OCI-LY3 (cell line): ENCODE measurements at regions not wholly inside any gene's neighbourhood (a gene's known extent, or its start where the extent isn't known, plus 50 kb on each side); places are given as distances from the start of the nearest gene placed in this dataset.

Experiments
- H2AFZ ChIP-seq: fragments of 200-600, 300-600 bp; shearing (Covaris generic); 2 replicates; pipeline ENCODE4 v1.6.0; 2014; ENCODE audit warnings: antibody characterized with exemption, low read depth, low read length
- H3K27ac ChIP-seq: fragments of 200-600, 300-600 bp; sonication (generic); 2 replicates; pipeline ENCODE4 v1.5.1; 2014; ENCODE audit warnings: mild to moderate bottlenecking, low read length, moderate library complexity, mixed read lengths
- H3K27me3 ChIP-seq: fragments of 200-600, 300-600 bp; sonication (generic); 2 replicates; pipeline ENCODE4 v1.6.1; 2014; ENCODE audit warnings: low read depth, low read length, mixed read lengths
- H3K36me3 ChIP-seq: fragments of 200-600, 300-600 bp; sonication (generic); replicated peaks from 2 replicates; pipeline ENCODE3; 2014; ENCODE audit warnings: low read depth, low read length, mixed read lengths
- H3K4me1 ChIP-seq: fragments of 300-600, 200-600 bp; sonication (generic); 2 replicates; pipeline ENCODE4 v1.6.1; 2014; ENCODE audit warnings: low read length, mixed read lengths
- H3K4me2 ChIP-seq: fragments of 200-600, 300-600 bp; sonication (generic); 2 replicates; pipeline ENCODE4 v1.6.1; 2014; ENCODE audit warnings: low read length, mixed read lengths
- H3K4me3 ChIP-seq: fragments of 300-600, 200-600 bp; sonication (generic); 2 replicates; pipeline ENCODE4 v1.5.1; 2014; ENCODE audit warnings: antibody characterized with exemption, mild to moderate bottlenecking, low read length, moderate library complexity
- H3K79me2 ChIP-seq: fragments of 300-600, 200-600 bp; shearing (Covaris generic); 2 replicates; pipeline ENCODE4 v1.6.1; 2014; ENCODE audit warnings: mild to moderate bottlenecking, low read length, mixed read lengths
- H3K9ac ChIP-seq: fragments of 300-600, 200-600 bp; shearing (Covaris generic); 2 replicates; pipeline ENCODE4 v1.6.0; 2014; ENCODE audit warnings: mild to moderate bottlenecking, low read length, moderate library complexity
- H3K9me3 ChIP-seq: fragments of 200-600, 300-600 bp; shearing (Covaris generic); 2 replicates; pipeline ENCODE4 v1.6.1; 2014; ENCODE audit warnings: low read length, mixed read lengths; ENCODE audit not compliant: insufficient read depth
- H4K20me1 ChIP-seq: fragments of 200-600, 300-600 bp; sonication (generic); 2 replicates; pipeline ENCODE4 v1.6.1; 2016; ENCODE audit warnings: low read length, mixed read lengths; ENCODE audit not compliant: insufficient read depth
- CTCF ChIP-seq: fragments of 200-600, 300-600 bp; sonication (generic); IDR thresholded peaks from 2 replicates; pipeline ENCODE4 v1.5.1; 2014; ENCODE audit warnings: antibody characterized with exemption, low read length, low read depth
- EZH2phosphoT487 ChIP-seq: fragments of 200-600 bp; shearing (Covaris generic); IDR thresholded peaks from 2 replicates; pipeline ENCODE4 v1.6.1; 2018; ENCODE audit warnings: antibody characterized with exemption, mixed run types, low read depth

GRCh38 chr20:47417245-47418068 lies 61.0 kb upstream of the ZMYND8 start:
- Histone ChIP-seq H3K4me2 (peak overlapping the region; percentile 67), H3K4me3 (no peak overlapping the region), H3K9me3 (no peaks in the 10 kb centered on the region), H3K79me2 (no peaks in the 10 kb centered on the region), H3K27ac (peak overlapping the region; percentile 90), H3K36me3 (no peaks in the 10 kb centered on the region), H2AFZ (no peak overlapping the region; the same call in 1 of the 2 replicates), H3K9ac (peak overlapping the region; percentile 77; the same call in 1 of the 2 replicates), H3K27me3 (no peaks in the 10 kb centered on the region), H4K20me1 (no peaks in the 10 kb centered on the region), H3K4me1 (peaks cover 63% of the 10 kb centered on the region)
- no peak for TF ChIP-seq CTCF
- TF ChIP-seq EZH2phosphoT487, result no peak

GRCh38 chr20:47418069-47418757 lies 61.7 kb upstream of the ZMYND8 start:
- Histone ChIP-seq H4K20me1 (no peaks in the 10 kb centered on the region), H3K36me3 (no peaks in the 10 kb centered on the region), H3K4me1 (peaks cover 56% of the 10 kb centered on the region), H2AFZ (no peak overlapping the region), H3K9ac (no peak overlapping the region), H3K27me3 (no peaks in the 10 kb centered on the region), H3K79me2 (no peaks in the 10 kb centered on the region), H3K4me3 (no peak overlapping the region), H3K4me2 (no peak overlapping the region), H3K9me3 (no peaks in the 10 kb centered on the region), H3K27ac (no peak overlapping the region)
- no peak for TF ChIP-seq EZH2phosphoT487

GRCh38 chr20:47419953-47420514 lies 63.5 kb upstream of the ZMYND8 start:
- no peaks in the 10 kb centered on the region for H3K27me3 ChIP-seq
- TF ChIP-seq CTCF, result no peak
- no peak for TF ChIP-seq EZH2phosphoT487
- H4K20me1 ChIP-seq, result no peaks in the 10 kb centered on the region
- H3K36me3 ChIP-seq, result no peaks in the 10 kb centered on the region
- H3K79me2 ChIP-seq, result no peaks in the 10 kb centered on the region
- no peak overlapping the region for H3K4me3 ChIP-seq
- H3K9me3 ChIP-seq, result no peaks in the 10 kb centered on the region
- no peak overlapping the region for H3K4me2 ChIP-seq
- H2AFZ ChIP-seq, result peak overlapping the region; percentile 39
- H3K27ac ChIP-seq, result no peak overlapping the region
- H3K4me1 ChIP-seq, result peaks cover 37% of the 10 kb centered on the region
- no peak overlapping the region for H3K9ac ChIP-seq

GRCh38 chr20:47421076-47421475 lies 64.6 kb upstream of the ZMYND8 start:
- H3K27ac ChIP-seq, result no peak overlapping the region

More at GRCh38 chr20:47421076-47421475, 64.6 kb upstream of the ZMYND8 start:
- Histone ChIP-seq H4K20me1 (no peaks in the 10 kb centered on the region), H3K27me3 (no peaks in the 10 kb centered on the region), H3K9ac (no peak overlapping the region), H3K36me3 (no peaks in the 10 kb centered on the region), H3K79me2 (no peaks in the 10 kb centered on the region), H2AFZ (peak overlapping the region; percentile 5; the same call in 1 of the 2 replicates), H3K4me2 (no peak overlapping the region), H3K4me3 (no peak overlapping the region), H3K9me3 (peaks cover under 1% of the 10 kb centered on the region; the same call in 1 of the 2 replicates), H3K4me1 (peaks cover 28% of the 10 kb centered on the region)
- TF ChIP-seq EZH2phosphoT487, result no peak
- no peak for TF ChIP-seq CTCF
